ENCODE measurements at regions not wholly inside any gene's neighbourhood (a gene's known extent, or its start where the extent isn't known, plus 50 kb on each side); places are given as distances from the start of the nearest gene placed in this dataset.

- Mint-ChIP-seq H3K27ac (no peak overlapping the region), H3K4me1 (peaks cover 14% of the 10 kb centered on the region), H3K4me3 (no peak overlapping the region), H3K27me3 (ENCODE audit: low read depth) (no peaks in the 10 kb centered on the region), H3K36me3 (no peaks in the 10 kb centered on the region), H3K9me3 (no peaks in the 10 kb centered on the region)
- no peak for ATAC-seq
- CTCF ChIA-PET: no interaction called here
- no peak for TF ChIP-seq CBFB (CRISPR knock-in tag; IDR thresholded peaks at IDR 0.05; ENCODE audit: low read depth)
- no peak for TF ChIP-seq JUN (CRISPR knock-in tag; IDR thresholded peaks at IDR 0.05)
- no peak for TF ChIP-seq ESRRA (CRISPR knock-in tag; IDR thresholded peaks at IDR 0.05; ENCODE audit: borderline replicate concordance)
- TF ChIP-seq OVOL2 (CRISPR knock-in tag; IDR thresholded peaks at IDR 0.05; ENCODE audit: borderline replicate concordance): no peak
- no peak for TF ChIP-seq KAT7 (CRISPR knock-in tag; IDR thresholded peaks at IDR 0.05; ENCODE audit: borderline replicate concordance)
- TF ChIP-seq E2F5 (CRISPR knock-in tag; IDR thresholded peaks at IDR 0.05): no peak
- no peak for TF ChIP-seq ZNF396 (CRISPR knock-in tag; IDR thresholded peaks at IDR 0.05; ENCODE audit: borderline replicate concordance)
- no peak for TF ChIP-seq CTCF (IDR thresholded peaks at IDR 0.05)
- TF ChIP-seq MLX (CRISPR knock-in tag; IDR thresholded peaks at IDR 0.05): no peak
- TF ChIP-seq USF2 (CRISPR knock-in tag; IDR thresholded peaks at IDR 0.05): no peak
- TF ChIP-seq ERG (CRISPR knock-in tag; IDR thresholded peaks at IDR 0.05): no peak
- no peak for DNase-seq (ENCODE audit: low spot score)
- POLR2A ChIA-PET: no interaction called here
Measured at GRCh38 chr1:157277281-157277680, 139.1 kb upstream of the ETV3 start.

GRCh38 chr1:157274698-157275534 lies 136.7 kb upstream of the ETV3 start:
- Mint-ChIP-seq H3K27me3 (ENCODE audit: low read depth) (no peaks in the 10 kb centered on the region; the same call in none of the 2 replicates), H3K27ac (no peak overlapping the region), H3K4me1 (0 out of 2 replicates have a peak, but pooled peaks cover 8% of the 10 kb centered on the region), H3K4me3 (no peak overlapping the region), H3K9me3 (no peaks in the 10 kb centered on the region), H3K36me3 (no peaks in the 10 kb centered on the region)
- no peak for TF ChIP-seq FOXK1 (CRISPR knock-in tag; IDR thresholded peaks at IDR 0.05)
- no peak for TF ChIP-seq ZNF317 (CRISPR knock-in tag; IDR thresholded peaks at IDR 0.05; ENCODE audit: borderline replicate concordance, low read depth)
- TF ChIP-seq ZMAT4 (CRISPR knock-in tag; IDR thresholded peaks at IDR 0.05): no peak
- TF ChIP-seq SMAD3 (CRISPR knock-in tag; IDR thresholded peaks at IDR 0.05; ENCODE audit: borderline replicate concordance): no peak
- DNase-seq (ENCODE audit: low spot score) (no peak), ATAC-seq (no peak)
- ChIA-PET POLR2A (interaction anchor here (0.6 to 1.1 kb wide), 2 partner anchors 17 to 1896 kb away, joined by 3 to 8 read pairs; partner anchors contain the start of gene CADM3), CTCF (interaction anchor here (0.6 kb wide), 1 partner anchor 33 kb away, joined by 5 read pairs; no protein-coding TSS in a partner anchor)

All from WTC11 (cell line).